ENCODE measurements at regions not wholly inside any gene's neighbourhood (a gene's known extent, or its start where the extent isn't known, plus 50 kb on each side); places are given as distances from the start of the nearest gene placed in this dataset.
A peak's percentile ranks its signal among the peaks of the same experiment; 100 is the strongest.

DNA sequence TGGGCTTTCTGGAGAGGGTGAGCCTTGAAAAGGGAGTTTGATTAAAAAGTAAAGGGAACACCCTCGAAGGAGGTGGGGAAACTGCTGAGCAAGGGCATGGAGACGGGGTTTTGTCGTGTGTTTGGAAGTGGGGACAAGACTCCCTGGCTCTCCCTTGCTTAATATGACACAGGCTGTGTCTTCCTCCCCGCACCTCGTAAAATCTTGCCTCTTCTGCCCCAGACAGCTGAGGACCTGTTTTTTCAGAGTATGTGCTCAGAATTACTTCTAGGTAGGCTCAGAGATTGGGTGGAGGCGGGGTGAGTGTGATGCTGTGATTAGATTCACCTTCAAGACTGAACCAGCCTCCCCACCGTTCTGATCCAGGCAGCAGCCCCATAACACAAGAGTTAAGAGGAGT is 244.4 kb upstream of the TLE3 start:
- no peak overlapping the region for H3K27ac ChIP-seq (ENCODE audit: poor library complexity, severe bottlenecking)
- ATAC-seq (ENCODE audit: low read depth) = no peak
- H3K36me3 ChIP-seq (ENCODE audit: low read depth) = no peaks in the 10 kb centered on the region
- no peaks in the 10 kb centered on the region for H3K9me3 ChIP-seq (ENCODE audit: severe bottlenecking)
- no peaks in the 10 kb centered on the region for H3K4me1 ChIP-seq (ENCODE audit: insufficient read depth, poor library complexity, severe bottlenecking)
- H3K4me3 ChIP-seq (ENCODE audit: severe bottlenecking) = no peak overlapping the region
- H3K27me3 ChIP-seq (ENCODE audit: insufficient read depth, poor library complexity, severe bottlenecking) = no peaks in the 10 kb centered on the region
- TF ChIP-seq, protein P1, sequence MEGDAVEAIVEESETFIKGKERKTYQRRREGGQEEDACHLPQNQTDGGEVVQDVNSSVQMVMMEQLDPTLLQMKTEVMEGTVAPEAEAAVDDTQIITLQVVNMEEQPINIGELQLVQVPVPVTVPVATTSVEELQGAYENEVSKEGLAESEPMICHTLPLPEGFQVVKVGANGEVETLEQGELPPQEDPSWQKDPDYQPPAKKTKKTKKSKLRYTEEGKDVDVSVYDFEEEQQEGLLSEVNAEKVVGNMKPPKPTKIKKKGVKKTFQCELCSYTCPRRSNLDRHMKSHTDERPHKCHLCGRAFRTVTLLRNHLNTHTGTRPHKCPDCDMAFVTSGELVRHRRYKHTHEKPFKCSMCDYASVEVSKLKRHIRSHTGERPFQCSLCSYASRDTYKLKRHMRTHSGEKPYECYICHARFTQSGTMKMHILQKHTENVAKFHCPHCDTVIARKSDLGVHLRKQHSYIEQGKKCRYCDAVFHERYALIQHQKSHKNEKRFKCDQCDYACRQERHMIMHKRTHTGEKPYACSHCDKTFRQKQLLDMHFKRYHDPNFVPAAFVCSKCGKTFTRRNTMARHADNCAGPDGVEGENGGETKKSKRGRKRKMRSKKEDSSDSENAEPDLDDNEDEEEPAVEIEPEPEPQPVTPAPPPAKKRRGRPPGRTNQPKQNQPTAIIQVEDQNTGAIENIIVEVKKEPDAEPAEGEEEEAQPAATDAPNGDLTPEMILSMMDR (IDR thresholded peaks at IDR 0.05; ENCODE audit: poor library complexity, severe bottlenecking) = no peak
- peak; percentile 35 for DNase-seq (ENCODE audit: low spot score)

DNA sequence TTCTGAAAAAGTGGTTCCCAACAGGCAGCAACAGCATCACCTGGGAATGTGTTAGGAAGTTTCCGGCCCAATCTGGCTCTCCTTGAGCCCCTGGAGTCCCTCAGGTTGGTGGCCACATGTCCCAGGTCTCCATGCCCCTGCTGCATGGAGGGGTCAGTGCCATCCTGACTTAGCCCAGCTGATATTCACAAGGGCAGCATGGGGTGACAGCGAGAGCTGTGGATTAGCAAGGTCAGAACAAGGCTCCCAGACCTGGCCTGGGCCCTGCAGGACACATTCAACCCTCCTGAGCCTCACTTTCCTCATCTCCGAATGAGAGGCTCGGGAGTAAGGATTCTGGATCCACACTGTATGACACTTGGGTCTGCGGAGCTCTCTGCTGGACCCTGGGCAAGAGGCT is 243.8 kb upstream of the TLE3 start:
- no peak for ATAC-seq (ENCODE audit: low read depth)
- Histone ChIP-seq H3K36me3 (ENCODE audit: low read depth) (no peaks in the 10 kb centered on the region), H3K27me3 (ENCODE audit: insufficient read depth, poor library complexity, severe bottlenecking) (no peaks in the 10 kb centered on the region), H3K4me3 (ENCODE audit: severe bottlenecking) (no peak overlapping the region), H3K27ac (ENCODE audit: poor library complexity, severe bottlenecking) (no peak overlapping the region), H3K4me1 (ENCODE audit: insufficient read depth, poor library complexity, severe bottlenecking) (no peaks in the 10 kb centered on the region), H3K9me3 (ENCODE audit: severe bottlenecking) (no peaks in the 10 kb centered on the region)
- TF ChIP-seq, protein P1 (IDR thresholded peaks at IDR 0.05; ENCODE audit: poor library complexity, severe bottlenecking) = no peak
- peak; percentile 33 for DNase-seq (ENCODE audit: low spot score)

DNA sequence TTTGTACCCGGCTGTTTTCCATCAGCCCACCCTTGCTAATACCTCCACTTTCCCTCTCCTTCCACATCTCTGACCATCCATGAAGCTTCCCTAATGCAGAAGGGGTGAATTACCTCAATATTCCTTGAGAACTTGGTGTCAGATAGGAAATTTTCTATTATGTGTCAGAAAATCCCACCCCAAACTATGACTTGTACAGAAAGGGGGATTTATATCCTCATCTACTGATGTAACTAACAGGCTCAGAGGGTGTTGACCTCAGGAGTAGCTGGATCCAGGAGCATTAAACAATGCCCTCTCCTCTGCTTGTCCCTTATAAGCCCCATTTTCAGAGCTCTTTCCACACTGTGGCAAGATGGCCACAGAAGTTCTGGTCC is 242.8 kb upstream of the TLE3 start:
- Histone ChIP-seq H3K27ac (ENCODE audit: poor library complexity, severe bottlenecking) (no peak overlapping the region), H3K9me3 (ENCODE audit: severe bottlenecking) (no peaks in the 10 kb centered on the region), H3K4me1 (ENCODE audit: insufficient read depth, poor library complexity, severe bottlenecking) (no peaks in the 10 kb centered on the region), H3K36me3 (ENCODE audit: low read depth) (no peaks in the 10 kb centered on the region), H3K27me3 (ENCODE audit: insufficient read depth, poor library complexity, severe bottlenecking) (no peaks in the 10 kb centered on the region), H3K4me3 (ENCODE audit: severe bottlenecking) (no peak overlapping the region)
- DNase-seq (ENCODE audit: low spot score) (no peak), ATAC-seq (ENCODE audit: low read depth) (no peak)
- TF ChIP-seq, protein P1 (IDR thresholded peaks at IDR 0.05; ENCODE audit: poor library complexity, severe bottlenecking) = no peak

DNA sequence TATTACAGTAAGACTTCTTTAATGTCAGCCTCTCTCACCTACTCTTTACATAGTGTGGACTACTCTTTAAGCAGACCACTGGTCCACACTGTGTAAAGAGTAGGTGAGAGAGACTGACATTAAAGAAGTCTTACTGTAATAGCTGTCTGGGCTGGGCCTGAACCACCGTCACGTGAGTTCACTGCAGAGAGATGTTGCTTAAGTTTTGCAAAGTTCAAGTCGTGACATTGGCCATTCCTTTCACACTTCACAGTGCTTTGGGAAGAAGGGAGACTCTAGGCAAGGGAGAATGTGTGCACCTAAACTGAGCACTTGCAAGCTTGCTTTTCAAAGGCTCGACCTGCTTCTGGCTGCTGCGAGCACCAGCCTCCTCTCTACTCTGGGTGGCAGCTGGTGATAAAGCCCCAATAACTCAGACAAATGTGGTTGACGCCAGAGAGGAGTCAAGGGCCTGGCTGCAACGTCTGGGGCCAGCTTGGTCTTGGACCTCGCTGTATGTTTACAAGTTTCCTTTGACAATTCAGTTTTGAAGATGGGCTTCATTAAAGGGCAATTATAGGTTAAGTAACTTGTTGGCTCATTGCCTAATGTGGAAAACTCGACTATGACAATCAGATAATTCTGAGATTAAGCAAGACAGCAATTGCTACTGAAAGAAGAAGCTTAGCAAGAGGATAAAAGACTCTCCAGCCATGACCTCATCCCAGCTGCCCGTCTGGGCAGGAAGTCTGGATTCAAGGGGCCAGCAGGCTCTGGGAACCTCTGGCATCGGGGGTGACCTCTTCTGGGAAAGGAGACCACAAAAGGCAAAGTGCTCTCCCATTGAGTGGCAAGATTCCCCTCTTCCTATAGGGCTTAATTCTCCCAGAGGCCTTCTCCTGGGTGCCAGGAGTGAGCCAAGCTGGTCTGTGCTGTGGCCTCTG is 242.1 kb upstream of the TLE3 start:
- Histone ChIP-seq H3K9me3 (ENCODE audit: severe bottlenecking) (no peaks in the 10 kb centered on the region), H3K4me1 (ENCODE audit: insufficient read depth, poor library complexity, severe bottlenecking) (no peaks in the 10 kb centered on the region), H3K27ac (ENCODE audit: poor library complexity, severe bottlenecking) (no peak overlapping the region), H3K27me3 (ENCODE audit: insufficient read depth, poor library complexity, severe bottlenecking) (no peaks in the 10 kb centered on the region), H3K4me3 (ENCODE audit: severe bottlenecking) (no peak overlapping the region), H3K36me3 (ENCODE audit: low read depth) (no peaks in the 10 kb centered on the region)
- TF ChIP-seq, protein P1 (IDR thresholded peaks at IDR 0.05; ENCODE audit: poor library complexity, severe bottlenecking) = no peak
- DNase-seq (ENCODE audit: low spot score) (peak; percentile 42), ATAC-seq (ENCODE audit: low read depth) (peak; percentile 30; the same call in 1 of the 3 replicates)
